HepG2 (cell line): ENCODE measurements at regions not wholly inside any gene's neighbourhood (a gene's known extent, or its start where the extent isn't known, plus 50 kb on each side); places are given as distances from the start of the nearest gene placed in this dataset.

Experiments used
- AHR ChIP-seq: IDR thresholded peaks from 2 replicates; pipeline ENCODE4 v1.6.1; 2018; ENCODE audit warnings: missing genetic modification reagents, missing compliant biosample characterization
- ATF7 ChIP-seq, 2 experiments: fragments of 450-650 bp in 1 of 2; sonication (generic) in 1 of 2; formaldehyde crosslinking in 1 of 2; IDR thresholded peaks; 2 replicates each; pipeline versions ENCODE4 v1.4.0 to v1.6.1; 2016 to 2020; ENCODE audit warnings: antibody characterized with exemption in 1 of 2, mild to moderate bottlenecking in 1 of 2, missing genetic modification reagents in 1 of 2
- HNRNPLL ChIP-seq: fragments of 200-400 bp; formaldehyde crosslinking; IDR thresholded peaks from 2 replicates; pipeline ENCODE4 v1.6.1; 2017; ENCODE audit warnings: mild to moderate bottlenecking, low read depth, low read length; ENCODE audit not compliant: poor library complexity, severe bottlenecking
- KLF13 ChIP-seq: sonication (generic); formaldehyde crosslinking; IDR thresholded peaks from 2 replicates; pipeline ENCODE4 v1.4.0; 2020; ENCODE audit warnings: mild to moderate bottlenecking, missing genetic modification reagents
- MXD4 ChIP-seq: IDR thresholded peaks from 2 replicates; pipeline ENCODE4 v1.6.1; 2016; ENCODE audit warnings: mild to moderate bottlenecking, missing biosample characterization, missing genetic modification reagents
- RARG ChIP-seq: sonication (generic); formaldehyde crosslinking; IDR thresholded peaks from 2 replicates; pipeline ENCODE4 v1.4.0; 2020; ENCODE audit warnings: low read depth, mild to moderate bottlenecking, missing genetic modification reagents
- SKIL ChIP-seq: sonication (generic); formaldehyde crosslinking; IDR thresholded peaks from 2 replicates; pipeline ENCODE4 v1.8.0; 2022; ENCODE audit warnings: missing genetic modification reagents, mild to moderate bottlenecking, moderate library complexity, borderline replicate concordance
- TBX3 ChIP-seq: fragments of 450-650 bp; IDR thresholded peaks from 2 replicates; pipeline ENCODE4 v1.6.1; 2017; ENCODE audit warnings: antibody characterized with exemption, mild to moderate bottlenecking, inconsistent platforms, borderline replicate concordance
- ZNF10 ChIP-seq: sonication (generic); formaldehyde crosslinking; IDR thresholded peaks from 2 replicates; pipeline ENCODE4 v1.4.0; 2020; ENCODE audit warnings: mild to moderate bottlenecking, low read depth, missing genetic modification reagents, borderline replicate concordance
- TF ChIP-seq, protein P1 (sequence below), 2 experiments: sonication (generic) in 1 of 2; formaldehyde crosslinking in 1 of 2; IDR thresholded peaks; 2 replicates each; pipeline versions ENCODE4 v1.6.1 to v1.9.0; 2014 to 2022; ENCODE audit warnings: antibody characterized with exemption in 1 of 2, borderline replicate concordance in 1 of 2, inconsistent platforms in 1 of 2, low read depth in 1 of 2, missing genetic modification reagents in 1 of 2
- TF ChIP-seq, protein P2 (sequence below): sonication (generic); formaldehyde crosslinking; IDR thresholded peaks from 2 replicates; pipeline ENCODE4 v1.5.0; 2020; ENCODE audit warnings: mild to moderate bottlenecking, missing genetic modification reagents, borderline replicate concordance
- TF ChIP-seq, protein P3 (sequence below): sonication (generic); formaldehyde crosslinking; conservative IDR thresholded peaks from 2 replicates; pipeline ENCODE4 v1.4.0; 2020; ENCODE audit warnings: missing genetic modification reagents

DNA sequence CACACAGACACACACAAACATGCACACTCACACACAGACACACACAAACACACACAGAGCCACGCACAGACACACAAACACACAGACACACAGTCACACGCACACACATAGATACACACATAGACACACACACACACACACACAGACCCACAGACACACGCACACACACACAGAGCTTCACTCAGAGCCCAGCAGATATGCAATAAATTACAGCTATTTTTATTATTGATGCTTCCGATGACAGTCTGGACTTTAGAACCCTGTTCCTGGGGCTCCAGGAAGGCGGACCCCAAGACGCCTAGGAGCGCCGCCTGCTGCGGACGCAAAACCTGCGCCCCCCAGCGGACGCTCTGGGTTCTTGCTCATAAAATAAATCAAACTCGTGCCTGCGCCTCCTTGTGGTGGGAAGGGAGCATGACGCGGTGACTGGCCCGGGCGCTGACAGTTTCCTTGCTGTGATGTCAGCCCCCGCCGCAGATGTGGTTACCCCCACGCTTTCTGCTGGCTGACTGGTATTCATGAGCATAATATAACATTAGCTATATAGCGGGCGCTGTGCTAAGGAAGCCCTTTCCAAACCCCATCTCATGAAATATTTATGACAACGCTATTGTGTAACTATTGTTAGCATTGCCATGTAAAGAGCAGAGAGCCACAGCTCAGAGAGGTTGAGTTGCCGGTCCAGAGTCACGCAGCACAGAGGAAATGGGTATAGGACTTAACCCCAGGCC, 64.4 kb upstream of the TM9SF2 start (continued):
- TF ChIP-seq, protein P1, sequence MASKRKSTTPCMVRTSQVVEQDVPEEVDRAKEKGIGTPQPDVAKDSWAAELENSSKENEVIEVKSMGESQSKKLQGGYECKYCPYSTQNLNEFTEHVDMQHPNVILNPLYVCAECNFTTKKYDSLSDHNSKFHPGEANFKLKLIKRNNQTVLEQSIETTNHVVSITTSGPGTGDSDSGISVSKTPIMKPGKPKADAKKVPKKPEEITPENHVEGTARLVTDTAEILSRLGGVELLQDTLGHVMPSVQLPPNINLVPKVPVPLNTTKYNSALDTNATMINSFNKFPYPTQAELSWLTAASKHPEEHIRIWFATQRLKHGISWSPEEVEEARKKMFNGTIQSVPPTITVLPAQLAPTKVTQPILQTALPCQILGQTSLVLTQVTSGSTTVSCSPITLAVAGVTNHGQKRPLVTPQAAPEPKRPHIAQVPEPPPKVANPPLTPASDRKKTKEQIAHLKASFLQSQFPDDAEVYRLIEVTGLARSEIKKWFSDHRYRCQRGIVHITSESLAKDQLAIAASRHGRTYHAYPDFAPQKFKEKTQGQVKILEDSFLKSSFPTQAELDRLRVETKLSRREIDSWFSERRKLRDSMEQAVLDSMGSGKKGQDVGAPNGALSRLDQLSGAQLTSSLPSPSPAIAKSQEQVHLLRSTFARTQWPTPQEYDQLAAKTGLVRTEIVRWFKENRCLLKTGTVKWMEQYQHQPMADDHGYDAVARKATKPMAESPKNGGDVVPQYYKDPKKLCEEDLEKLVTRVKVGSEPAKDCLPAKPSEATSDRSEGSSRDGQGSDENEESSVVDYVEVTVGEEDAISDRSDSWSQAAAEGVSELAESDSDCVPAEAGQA (IDR thresholded peaks at IDR 0.05; ENCODE audit: low read depth): no peak
- TF ChIP-seq, protein P1 (CRISPR knock-in tag; IDR thresholded peaks at IDR 0.05; ENCODE audit: borderline replicate concordance): no peak
- TF ChIP-seq ATF7 (IDR thresholded peaks at IDR 0.05) (no peak), ATF7 (CRISPR knock-in tag; IDR thresholded peaks at IDR 0.05) (no peak), MXD4 (CRISPR knock-in tag) (no peak), RARG (no peak), KLF13 (CRISPR knock-in tag) (0 out of 2 replicates have a peak, but pooled peaks have one; percentile 57), SKIL (CRISPR knock-in tag) (no peak), HNRNPLL (peak; percentile 43), AHR (CRISPR knock-in tag) (0 out of 2 replicates have a peak, but pooled peaks have one; percentile 51), TBX3 (no peak), ZNF10 (CRISPR knock-in tag) (no peak)
- TF ChIP-seq, protein P2, sequence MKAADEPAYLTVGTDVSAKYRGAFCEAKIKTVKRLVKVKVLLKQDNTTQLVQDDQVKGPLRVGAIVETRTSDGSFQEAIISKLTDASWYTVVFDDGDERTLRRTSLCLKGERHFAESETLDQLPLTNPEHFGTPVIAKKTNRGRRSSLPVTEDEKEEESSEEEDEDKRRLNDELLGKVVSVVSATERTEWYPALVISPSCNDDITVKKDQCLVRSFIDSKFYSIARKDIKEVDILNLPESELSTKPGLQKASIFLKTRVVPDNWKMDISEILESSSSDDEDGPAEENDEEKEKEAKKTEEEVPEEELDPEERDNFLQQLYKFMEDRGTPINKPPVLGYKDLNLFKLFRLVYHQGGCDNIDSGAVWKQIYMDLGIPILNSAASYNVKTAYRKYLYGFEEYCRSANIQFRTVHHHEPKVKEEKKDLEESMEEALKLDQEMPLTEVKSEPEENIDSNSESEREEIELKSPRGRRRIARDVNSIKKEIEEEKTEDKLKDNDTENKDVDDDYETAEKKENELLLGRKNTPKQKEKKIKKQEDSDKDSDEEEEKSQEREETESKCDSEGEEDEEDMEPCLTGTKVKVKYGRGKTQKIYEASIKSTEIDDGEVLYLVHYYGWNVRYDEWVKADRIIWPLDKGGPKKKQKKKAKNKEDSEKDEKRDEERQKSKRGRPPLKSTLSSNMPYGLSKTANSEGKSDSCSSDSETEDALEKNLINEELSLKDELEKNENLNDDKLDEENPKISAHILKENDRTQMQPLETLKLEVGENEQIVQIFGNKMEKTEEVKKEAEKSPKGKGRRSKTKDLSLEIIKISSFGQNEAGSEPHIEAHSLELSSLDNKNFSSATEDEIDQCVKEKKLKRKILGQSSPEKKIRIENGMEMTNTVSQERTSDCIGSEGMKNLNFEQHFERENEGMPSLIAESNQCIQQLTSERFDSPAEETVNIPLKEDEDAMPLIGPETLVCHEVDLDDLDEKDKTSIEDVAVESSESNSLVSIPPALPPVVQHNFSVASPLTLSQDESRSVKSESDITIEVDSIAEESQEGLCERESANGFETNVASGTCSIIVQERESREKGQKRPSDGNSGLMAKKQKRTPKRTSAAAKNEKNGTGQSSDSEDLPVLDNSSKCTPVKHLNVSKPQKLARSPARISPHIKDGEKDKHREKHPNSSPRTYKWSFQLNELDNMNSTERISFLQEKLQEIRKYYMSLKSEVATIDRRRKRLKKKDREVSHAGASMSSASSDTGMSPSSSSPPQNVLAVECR: peak; percentile 32; the same call in 1 of the 2 replicates
- TF ChIP-seq, protein P3, sequence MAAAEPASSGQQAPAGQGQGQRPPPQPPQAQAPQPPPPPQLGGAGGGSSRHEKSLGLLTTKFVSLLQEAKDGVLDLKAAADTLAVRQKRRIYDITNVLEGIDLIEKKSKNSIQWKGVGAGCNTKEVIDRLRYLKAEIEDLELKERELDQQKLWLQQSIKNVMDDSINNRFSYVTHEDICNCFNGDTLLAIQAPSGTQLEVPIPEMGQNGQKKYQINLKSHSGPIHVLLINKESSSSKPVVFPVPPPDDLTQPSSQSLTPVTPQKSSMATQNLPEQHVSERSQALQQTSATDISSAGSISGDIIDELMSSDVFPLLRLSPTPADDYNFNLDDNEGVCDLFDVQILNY (CRISPR knock-in tag): no peak
